HepG2 (cell line): ENCODE measurements at regions not wholly inside any gene's neighbourhood (a gene's known extent, or its start where the extent isn't known, plus 50 kb on each side); places are given as distances from the start of the nearest gene placed in this dataset.

Experiments used
- CHCHD3 ChIP-seq: sonication (generic); formaldehyde crosslinking; IDR thresholded peaks from 2 replicates; pipeline ENCODE4 v1.8.0; 2022; ENCODE audit warnings: mild to moderate bottlenecking, missing genetic modification reagents, moderate library complexity
- CHD2 ChIP-seq: IDR thresholded peaks from 2 replicates; pipeline ENCODE4 v1.6.1; 2011; ENCODE audit warnings: low read depth, low read length, improper control_type of control experiment
- TF ChIP-seq, protein P1 (sequence below), 2 experiments: fragments of 450-650 bp in 1 of 2; sonication (generic) in 1 of 2; formaldehyde crosslinking in 1 of 2; IDR thresholded peaks; 2 replicates each; pipeline versions ENCODE4 v1.6.1 to v1.8.0; 2016 to 2022; ENCODE audit warnings: antibody characterized with exemption in 1 of 2, mild to moderate bottlenecking in 1 of 2, missing genetic modification reagents in 1 of 2

GRCh38 chr2:9709539-9710285, 78.9 kb upstream of the YWHAQ start:
- TF ChIP-seq CHD2 (no peak), CHCHD3 (CRISPR knock-in tag) (no peak)
- TF ChIP-seq, protein P1, sequence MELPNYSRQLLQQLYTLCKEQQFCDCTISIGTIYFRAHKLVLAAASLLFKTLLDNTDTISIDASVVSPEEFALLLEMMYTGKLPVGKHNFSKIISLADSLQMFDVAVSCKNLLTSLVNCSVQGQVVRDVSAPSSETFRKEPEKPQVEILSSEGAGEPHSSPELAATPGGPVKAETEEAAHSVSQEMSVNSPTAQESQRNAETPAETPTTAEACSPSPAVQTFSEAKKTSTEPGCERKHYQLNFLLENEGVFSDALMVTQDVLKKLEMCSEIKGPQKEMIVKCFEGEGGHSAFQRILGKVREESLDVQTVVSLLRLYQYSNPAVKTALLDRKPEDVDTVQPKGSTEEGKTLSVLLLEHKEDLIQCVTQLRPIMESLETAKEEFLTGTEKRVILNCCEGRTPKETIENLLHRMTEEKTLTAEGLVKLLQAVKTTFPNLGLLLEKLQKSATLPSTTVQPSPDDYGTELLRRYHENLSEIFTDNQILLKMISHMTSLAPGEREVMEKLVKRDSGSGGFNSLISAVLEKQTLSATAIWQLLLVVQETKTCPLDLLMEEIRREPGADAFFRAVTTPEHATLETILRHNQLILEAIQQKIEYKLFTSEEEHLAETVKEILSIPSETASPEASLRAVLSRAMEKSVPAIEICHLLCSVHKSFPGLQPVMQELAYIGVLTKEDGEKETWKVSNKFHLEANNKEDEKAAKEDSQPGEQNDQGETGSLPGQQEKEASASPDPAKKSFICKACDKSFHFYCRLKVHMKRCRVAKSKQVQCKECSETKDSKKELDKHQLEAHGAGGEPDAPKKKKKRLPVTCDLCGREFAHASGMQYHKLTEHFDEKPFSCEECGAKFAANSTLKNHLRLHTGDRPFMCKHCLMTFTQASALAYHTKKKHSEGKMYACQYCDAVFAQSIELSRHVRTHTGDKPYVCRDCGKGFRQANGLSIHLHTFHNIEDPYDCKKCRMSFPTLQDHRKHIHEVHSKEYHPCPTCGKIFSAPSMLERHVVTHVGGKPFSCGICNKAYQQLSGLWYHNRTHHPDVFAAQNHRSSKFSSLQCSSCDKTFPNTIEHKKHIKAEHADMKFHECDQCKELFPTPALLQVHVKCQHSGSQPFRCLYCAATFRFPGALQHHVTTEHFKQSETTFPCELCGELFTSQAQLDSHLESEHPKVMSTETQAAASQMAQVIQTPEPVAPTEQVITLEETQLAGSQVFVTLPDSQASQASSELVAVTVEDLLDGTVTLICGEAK (IDR thresholded peaks at IDR 0.05), result no peak
- TF ChIP-seq, protein P1 (CRISPR knock-in tag; IDR thresholded peaks at IDR 0.05), result no peak
